GM18909 (cell line): ENCODE measurements at regions not wholly inside any gene's neighbourhood (a gene's known extent, or its start where the extent isn't known, plus 50 kb on each side); places are given as distances from the start of the nearest gene placed in this dataset.

Experiments used
- ATAC-seq: cut with Tn5 transposase; IDR thresholded peaks from one replicate; pipeline ENCODE4 v1.9.1; 2021; ENCODE audit warnings: mild to moderate bottlenecking; ENCODE audit not compliant: unreplicated experiment, poor library complexity

DNA sequence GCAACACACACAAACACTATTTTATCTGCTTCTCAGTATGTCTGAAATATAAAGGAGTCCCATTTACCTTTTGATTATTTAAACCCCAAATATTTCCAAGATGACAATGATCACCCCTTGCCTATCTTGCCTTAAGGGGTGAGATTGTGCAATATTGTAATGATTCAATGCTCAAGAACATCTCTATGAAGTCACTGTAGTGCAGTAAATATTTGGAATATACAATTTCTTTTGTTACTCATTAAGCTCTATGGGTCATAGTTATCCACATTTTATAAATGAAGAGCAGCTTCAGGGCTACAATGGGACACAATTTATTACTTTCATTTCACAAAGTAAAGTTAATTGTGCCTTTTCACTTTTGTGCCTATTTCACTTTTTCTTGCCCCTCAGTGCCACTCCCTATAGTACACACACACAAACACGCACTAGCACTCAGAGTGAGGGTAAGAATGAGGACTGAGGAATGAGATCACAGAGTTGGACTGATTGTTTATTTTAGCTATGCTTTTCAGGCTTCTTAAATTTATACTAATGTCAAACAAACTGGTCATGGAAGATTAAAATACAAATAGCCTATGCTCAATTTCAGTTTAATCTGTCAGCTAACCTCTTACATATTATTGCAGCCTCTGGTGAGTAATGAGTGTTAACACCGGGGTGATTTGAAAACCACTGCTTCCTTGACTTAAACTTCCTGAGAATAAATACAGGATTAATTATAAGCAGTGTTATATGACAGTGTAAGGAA lies 521.0 kb upstream of the B3GALT2 start:
- ATAC-seq, result no peak

- ATAC-seq, result no peak
Observed at GRCh38 chr1:193706766-193707165, 520.4 kb upstream of the B3GALT2 start.

GRCh38 chr1:193705554-193705981 lies 519.2 kb upstream of the B3GALT2 start:
- no peak for ATAC-seq

DNA sequence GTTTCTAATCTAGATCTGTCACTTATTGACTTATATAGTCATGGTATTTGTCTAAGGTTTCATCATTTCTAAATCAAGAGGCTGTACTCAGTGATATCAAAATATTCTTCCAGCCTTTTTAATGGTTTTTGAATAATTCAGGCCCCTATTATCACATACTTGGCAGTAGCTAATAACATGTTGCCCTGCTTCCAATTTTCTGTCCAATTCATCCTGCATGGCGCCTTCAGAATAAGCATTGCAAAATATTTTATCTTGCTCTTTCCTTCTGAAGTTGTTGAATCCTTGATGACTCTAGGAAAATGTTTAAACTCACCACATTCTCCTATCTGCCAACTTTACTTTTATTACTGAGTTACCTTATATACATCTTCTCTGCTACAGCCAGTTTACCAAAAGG lies 517.2 kb upstream of the B3GALT2 start:
- no peak for ATAC-seq

DNA sequence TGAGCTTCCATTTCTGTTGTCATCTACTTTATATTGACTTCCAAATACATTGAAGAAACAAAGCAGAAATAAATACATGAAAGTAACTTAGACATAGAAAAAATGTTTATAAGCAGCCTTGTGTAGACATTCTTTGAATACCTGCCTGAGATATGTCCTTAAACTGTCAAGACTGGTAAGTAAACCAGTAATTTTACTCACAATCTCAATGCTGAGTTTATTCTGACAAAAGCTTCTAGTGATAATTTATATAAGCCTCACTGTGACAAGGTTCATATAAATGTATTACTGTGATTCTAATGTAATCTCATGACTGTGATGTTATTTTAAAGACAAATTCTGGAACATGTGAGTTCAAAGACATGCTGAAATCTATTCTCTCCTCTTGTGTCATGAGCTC lies 516.7 kb upstream of the B3GALT2 start:
- no peak for ATAC-seq

DNA sequence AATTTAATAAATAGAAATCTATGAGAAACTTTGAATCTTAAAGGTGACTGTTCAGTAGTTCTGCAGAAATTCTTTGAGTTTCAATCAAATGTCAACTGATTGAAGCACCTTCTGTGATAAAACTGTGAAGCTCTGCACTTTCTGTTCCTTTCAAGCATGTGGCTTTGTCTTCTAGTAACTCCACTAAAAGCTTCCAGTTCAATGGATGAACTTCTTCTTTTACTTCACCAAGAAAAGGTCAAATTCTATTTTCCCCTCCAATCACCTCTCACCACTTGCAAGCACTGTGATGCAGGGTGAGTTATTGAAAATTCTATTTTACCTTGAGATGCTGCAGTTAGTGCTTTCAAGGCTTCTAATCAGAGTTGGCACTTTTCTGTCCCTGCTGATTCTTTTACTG lies 515.3 kb upstream of the B3GALT2 start:
- no peak for ATAC-seq

GRCh38 chr1:193700710-193701355 lies 514.4 kb upstream of the B3GALT2 start:
- no peak for ATAC-seq

DNA sequence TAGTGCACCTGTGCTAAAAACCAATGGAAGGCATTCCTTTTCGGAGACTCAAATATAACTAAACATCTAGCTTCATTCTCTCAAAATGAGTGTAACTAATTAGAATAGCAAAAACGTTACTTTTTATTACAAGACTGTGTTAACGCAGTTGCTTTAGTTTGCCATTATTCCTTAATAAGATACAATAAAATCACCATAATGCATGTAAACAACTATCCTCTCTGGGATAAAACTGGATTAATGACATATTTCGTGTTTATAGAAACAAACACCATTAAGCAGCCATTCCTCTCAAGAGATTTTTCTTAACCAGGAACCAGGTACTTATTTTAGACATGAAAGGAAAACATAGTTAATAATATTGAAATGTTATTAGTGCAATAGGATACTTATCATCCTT lies 512.8 kb upstream of the B3GALT2 start:
- ATAC-seq, result no peak

DNA sequence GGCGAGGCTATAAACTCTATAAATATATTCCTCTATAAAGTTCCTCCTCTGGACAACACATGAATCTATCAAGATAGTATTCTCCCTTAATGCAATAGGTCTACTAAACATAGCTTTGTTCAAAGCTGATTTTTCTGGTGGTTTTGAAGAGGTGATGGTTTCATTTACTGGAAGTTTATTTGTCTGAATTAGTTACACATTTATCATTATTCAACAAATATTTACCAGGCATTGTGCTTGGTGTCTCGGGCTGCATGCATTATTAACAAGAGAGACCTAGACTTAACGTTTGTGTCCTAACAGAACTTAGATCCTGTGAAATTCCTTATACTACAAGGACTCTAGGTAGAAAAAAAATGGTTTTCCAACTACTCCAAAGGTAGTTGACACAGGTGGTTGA lies 511.4 kb upstream of the B3GALT2 start:
- ATAC-seq, result no peak

DNA sequence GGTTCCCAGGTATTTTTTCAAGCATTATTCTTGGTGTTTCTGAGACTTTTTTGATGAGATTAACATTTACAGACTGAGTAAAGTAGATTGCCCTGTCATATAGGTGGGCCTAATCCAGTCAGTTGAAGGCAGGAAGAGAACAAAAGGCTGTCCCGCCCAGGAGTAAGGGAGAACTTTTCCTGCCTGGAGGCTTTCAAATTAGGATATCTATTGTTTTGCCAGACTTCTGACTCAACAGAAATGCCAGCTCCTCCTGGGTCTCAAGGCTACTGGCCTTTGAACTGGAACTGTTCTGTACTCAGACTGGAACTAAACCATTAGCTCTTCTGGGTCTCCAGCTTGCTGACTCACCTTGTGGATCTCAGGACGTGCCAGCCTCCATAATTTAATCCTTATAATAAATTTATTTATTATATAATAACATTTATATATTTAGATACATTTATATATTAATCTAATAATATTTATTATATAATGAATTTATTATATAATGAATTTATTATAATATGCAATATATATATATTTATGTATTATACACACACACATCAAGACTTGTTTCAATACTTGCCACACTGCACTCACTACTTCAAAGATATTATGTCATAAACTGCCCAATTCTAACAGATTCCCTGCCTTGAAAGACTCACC lies 510.8 kb upstream of the B3GALT2 start:
- ATAC-seq, result no peak

DNA sequence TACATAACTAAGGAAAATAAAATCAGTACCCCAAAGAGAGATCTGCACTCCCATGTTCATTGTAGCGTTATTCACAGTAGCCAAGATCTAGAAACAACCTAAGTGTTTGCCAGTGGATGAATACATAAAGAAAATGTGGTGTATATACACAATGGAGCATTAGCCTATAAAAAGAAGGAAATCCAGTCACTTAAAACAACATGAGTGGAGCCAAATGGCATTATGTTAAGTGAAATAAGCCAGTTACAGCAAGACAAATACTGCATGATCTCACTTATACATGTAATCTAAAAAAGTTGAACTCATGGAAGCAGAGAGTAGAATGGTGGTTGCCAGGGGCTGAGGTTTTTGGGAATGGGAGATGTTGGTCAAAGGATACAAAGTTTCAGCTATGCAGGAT lies 508.3 kb upstream of the B3GALT2 start:
- ATAC-seq, result no peak

DNA sequence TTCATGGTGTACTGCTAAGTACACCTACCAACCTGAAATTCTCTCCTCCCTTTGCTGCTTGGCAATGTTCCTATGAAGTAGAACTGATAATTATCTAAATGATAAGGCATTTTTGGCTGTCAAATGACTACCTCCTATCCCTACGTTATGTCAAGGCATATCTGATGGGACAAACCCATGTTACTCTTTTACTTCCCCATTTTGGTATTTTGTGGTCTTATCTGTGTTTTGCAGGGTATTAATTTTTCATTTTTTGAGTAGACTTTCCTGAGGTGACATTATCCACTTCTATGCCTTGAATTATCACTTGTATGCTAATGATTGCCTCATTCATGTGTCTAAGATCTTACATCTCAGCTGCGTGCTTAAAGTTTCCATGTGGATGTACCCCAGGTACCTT lies 499.6 kb upstream of the B3GALT2 start:
- ATAC-seq, result no peak

DNA sequence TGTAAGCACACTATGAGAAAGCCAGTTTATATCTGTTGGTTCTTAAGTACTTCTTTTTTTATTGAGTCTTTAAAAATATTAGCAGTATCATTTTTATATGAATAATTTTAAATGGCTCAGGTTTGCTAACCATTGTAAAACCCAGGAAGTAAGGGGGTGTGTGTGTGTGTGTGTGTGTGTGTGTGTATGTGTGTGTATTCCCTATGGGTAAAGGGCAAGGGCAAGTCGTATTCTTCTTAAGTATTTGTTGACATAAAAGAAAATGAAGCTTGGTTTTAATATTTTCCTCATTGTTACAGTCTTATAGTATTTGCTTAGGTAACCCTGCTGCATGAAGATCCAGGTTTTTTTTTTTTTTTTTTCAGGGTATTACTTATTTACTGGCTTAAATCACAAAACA lies 495.0 kb upstream of the B3GALT2 start:
- no peak for ATAC-seq

GRCh38 chr1:193680924-193681316 lies 494.5 kb upstream of the B3GALT2 start:
- no peak for ATAC-seq

DNA sequence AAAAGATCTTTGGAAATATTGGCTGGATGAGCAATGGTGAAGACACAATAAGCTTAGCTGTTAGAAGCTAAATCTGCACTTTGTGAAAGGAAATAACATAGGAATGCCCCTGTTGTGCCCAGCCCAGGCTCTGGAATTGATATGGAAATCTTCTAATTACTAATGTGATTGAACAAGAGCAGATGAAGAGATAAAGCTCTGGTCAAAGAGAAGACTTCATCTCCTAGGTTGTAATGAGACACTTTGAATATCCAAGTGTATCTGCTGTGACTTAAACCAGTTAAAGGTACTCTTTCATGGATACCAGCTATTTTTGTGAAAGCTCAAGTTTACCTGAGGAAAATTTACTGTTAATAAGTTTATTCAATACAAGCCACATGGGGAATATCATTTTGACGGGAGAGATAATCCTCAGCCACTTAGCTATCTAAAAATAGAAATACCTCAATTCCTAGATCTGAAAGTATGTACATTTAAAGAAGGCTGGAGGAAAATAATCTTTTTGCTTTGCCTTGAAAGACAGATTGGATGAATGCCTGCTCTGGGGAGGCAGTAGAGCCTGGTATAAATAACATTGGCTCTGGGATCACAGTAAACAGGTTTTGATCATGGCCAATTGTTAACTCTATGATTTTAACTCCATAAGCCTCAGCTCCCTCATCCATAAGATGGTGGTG lies 494.0 kb upstream of the B3GALT2 start:
- no peak for ATAC-seq

DNA sequence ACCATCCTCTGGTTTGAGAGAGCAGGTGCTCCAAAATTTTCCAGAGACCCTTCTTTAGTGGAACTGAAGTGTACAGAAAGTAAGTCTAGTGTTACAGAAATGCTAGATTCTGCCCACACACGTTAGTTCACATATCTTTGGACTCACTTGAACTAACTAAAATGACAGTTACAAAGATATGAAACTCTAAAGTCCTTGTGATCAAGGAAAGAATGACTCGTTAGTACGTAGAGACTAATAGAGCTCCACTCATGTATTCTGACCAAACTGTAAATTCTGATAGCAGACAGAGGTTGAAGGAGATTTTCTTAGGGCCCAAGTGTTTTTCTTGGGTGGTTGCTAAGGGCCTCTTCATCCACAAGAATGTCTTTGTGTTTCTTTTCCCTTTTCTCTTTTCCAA lies 491.5 kb upstream of the B3GALT2 start:
- ATAC-seq, result no peak

DNA sequence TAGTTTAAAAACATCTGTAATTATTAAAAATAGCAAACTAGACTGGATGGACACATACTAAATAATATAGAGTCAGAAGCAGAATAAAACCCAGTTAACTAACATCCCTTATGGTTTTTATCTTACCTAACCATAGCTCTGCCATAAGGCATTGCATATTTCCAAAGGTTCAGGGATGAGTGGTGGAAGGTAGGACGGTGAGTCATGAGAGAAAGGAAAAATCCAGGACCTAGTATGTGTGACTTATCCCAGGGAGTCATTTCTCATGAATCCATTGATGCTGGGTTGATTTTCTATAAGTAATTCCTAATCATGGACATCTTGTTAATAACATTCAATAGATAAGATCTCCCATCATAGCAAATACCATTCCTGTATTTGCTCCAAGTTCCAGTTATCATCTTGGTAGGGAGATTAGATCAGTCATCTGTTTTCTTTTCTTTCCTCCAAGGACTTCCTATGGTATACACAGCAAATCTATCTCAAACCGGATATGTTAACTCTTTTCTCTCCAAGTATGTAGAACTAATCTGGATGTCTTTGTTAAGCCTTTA lies 490.7 kb upstream of the B3GALT2 start:
- no peak for ATAC-seq

- ATAC-seq, result no peak
Observed at GRCh38 chr1:193674292-193674944, 488.0 kb upstream of the B3GALT2 start.

DNA sequence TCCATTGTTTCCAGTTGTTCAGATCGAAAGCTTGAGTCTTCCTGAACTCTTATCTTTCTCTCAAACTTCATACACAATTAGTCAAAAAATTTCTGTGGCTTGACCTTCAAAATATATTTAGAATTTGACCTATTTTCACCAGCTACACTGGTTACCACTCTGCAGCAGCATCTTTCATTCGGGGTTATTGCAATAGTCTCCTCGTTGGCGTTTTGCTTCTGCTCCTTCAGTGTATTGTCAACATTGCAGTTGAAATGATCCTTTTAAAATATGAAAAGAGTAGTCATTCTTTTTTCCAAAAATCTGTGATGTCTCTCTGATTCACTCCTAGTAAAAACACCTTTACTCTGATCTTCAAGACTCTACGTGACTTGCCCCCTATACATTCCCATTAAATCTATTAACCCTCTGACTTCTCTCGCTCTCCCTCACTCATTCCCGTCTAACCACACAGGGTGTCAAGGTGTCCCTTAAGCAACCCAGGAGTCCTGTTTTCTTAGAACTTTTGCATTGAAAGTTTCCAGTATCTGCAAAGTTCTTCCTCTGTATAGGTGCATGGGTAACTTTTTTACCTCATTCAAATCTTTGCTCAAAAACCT lies 480.2 kb upstream of the B3GALT2 start:
- no peak for ATAC-seq

DNA sequence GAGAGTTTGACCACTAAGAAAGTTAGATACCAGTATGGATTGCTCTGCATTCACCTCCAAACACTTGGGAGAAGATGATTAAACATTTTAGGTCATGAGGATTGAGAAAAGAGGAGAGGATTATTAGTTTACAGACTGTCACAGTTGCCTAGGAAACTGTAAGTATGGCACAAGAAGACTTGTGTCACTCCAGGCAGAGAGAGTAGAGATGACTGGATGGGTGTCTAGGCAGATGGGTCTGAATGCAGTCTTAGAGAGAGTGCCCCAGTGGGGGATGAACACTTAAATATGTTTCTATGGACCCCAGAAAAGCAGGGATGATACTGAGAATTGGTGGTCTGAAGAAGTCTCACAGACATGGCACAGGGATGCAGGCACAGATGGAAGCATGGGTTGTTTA lies 477.6 kb upstream of the B3GALT2 start:
- no peak for ATAC-seq
